ENCODE measurements at regions not wholly inside any gene's neighbourhood (a gene's known extent, or its start where the extent isn't known, plus 50 kb on each side); places are given as distances from the start of the nearest gene placed in this dataset.

DNA sequence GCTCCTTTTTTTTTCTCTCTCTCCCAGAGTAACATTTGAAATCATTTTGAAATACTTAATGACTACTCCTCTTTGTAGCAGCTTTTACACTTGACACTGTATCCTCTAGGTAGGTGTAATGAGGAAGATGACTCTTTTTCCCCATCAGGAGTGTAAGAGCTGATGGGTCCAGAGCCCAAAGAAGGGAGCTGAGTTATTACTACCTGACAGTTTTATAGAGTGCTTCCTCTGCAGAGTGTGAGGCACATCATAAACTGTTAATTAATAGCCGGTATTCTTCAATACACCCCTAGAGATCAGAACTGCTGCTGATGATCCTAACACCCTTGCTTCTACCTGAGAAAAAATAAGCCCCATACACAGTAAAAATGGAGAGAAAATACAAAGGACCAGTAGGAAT is 279.8 kb upstream of the SEMA3A start:
- Mint-ChIP-seq H3K9me3 (ENCODE audit: unreplicated experiment) (no peaks in the 10 kb centered on the region), H3K4me1 (ENCODE audit: unreplicated experiment) (no peaks in the 10 kb centered on the region), H3K4me3 (ENCODE audit: unreplicated experiment) (no peak overlapping the region), H3K27me3 (ENCODE audit: unreplicated experiment) (no peaks in the 10 kb centered on the region), H3K27ac (ENCODE audit: unreplicated experiment) (no peak overlapping the region), H3K36me3 (ENCODE audit: unreplicated experiment) (no peaks in the 10 kb centered on the region)
- no peak for DNase-seq (ENCODE audit: extremely low spot score, unreplicated experiment)
- TF ChIP-seq, protein P1, sequence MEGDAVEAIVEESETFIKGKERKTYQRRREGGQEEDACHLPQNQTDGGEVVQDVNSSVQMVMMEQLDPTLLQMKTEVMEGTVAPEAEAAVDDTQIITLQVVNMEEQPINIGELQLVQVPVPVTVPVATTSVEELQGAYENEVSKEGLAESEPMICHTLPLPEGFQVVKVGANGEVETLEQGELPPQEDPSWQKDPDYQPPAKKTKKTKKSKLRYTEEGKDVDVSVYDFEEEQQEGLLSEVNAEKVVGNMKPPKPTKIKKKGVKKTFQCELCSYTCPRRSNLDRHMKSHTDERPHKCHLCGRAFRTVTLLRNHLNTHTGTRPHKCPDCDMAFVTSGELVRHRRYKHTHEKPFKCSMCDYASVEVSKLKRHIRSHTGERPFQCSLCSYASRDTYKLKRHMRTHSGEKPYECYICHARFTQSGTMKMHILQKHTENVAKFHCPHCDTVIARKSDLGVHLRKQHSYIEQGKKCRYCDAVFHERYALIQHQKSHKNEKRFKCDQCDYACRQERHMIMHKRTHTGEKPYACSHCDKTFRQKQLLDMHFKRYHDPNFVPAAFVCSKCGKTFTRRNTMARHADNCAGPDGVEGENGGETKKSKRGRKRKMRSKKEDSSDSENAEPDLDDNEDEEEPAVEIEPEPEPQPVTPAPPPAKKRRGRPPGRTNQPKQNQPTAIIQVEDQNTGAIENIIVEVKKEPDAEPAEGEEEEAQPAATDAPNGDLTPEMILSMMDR (IDR thresholded peaks at IDR 0.05), result no peak

- H3K27ac Mint-ChIP-seq (ENCODE audit: unreplicated experiment), result no peak overlapping the region
- peaks cover 1% of the 10 kb centered on the region for H3K4me1 Mint-ChIP-seq (ENCODE audit: unreplicated experiment)
- H3K4me3 Mint-ChIP-seq (ENCODE audit: unreplicated experiment), result no peak overlapping the region
- H3K9me3 Mint-ChIP-seq (ENCODE audit: unreplicated experiment), result no peaks in the 10 kb centered on the region
- TF ChIP-seq, protein P1 (IDR thresholded peaks at IDR 0.05), result no peak
- no peaks in the 10 kb centered on the region for H3K36me3 Mint-ChIP-seq (ENCODE audit: unreplicated experiment)
- H3K27me3 Mint-ChIP-seq (ENCODE audit: unreplicated experiment), result no peaks in the 10 kb centered on the region
- no peak for DNase-seq (ENCODE audit: extremely low spot score, unreplicated experiment)
Observed at GRCh38 chr7:84471576-84471975, 277.0 kb upstream of the SEMA3A start.

DNA sequence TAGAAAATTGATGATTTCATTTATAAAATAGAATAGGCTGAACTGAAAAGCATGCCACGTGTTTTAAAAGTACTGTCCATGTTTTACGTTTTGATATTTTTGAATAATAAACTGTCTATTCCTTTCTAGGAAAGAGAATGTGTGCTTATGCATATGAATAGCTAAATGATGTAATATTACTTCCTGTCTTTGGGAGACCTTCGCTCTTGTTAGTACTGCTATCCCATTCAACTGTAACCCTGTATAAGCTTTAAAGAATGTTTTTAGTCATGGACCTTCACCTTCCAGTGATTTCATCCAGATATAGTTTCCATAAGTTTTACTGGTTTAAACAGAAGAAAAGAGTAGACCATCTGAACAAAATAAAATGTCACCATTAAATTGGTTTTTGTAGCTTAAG is 274.4 kb upstream of the SEMA3A start:
- DNase-seq (ENCODE audit: extremely low spot score, unreplicated experiment), result no peak
- peaks cover 1% of the 10 kb centered on the region for H3K4me1 Mint-ChIP-seq (ENCODE audit: unreplicated experiment)
- no peak overlapping the region for H3K27ac Mint-ChIP-seq (ENCODE audit: unreplicated experiment)
- TF ChIP-seq, protein P1 (IDR thresholded peaks at IDR 0.05), result no peak
- no peaks in the 10 kb centered on the region for H3K36me3 Mint-ChIP-seq (ENCODE audit: unreplicated experiment)
- no peaks in the 10 kb centered on the region for H3K27me3 Mint-ChIP-seq (ENCODE audit: unreplicated experiment)
- H3K9me3 Mint-ChIP-seq (ENCODE audit: unreplicated experiment), result no peaks in the 10 kb centered on the region
- no peak overlapping the region for H3K4me3 Mint-ChIP-seq (ENCODE audit: unreplicated experiment)

GRCh38 chr7:84462259-84462658 is 267.7 kb upstream of the SEMA3A start:
- H3K4me3 Mint-ChIP-seq (ENCODE audit: unreplicated experiment), result no peak overlapping the region
- no peaks in the 10 kb centered on the region for H3K27me3 Mint-ChIP-seq (ENCODE audit: unreplicated experiment)
- DNase-seq (ENCODE audit: extremely low spot score, unreplicated experiment), result no peak
- no peaks in the 10 kb centered on the region for H3K9me3 Mint-ChIP-seq (ENCODE audit: unreplicated experiment)
- H3K36me3 Mint-ChIP-seq (ENCODE audit: unreplicated experiment), result no peaks in the 10 kb centered on the region
- TF ChIP-seq, protein P1 (IDR thresholded peaks at IDR 0.05), result no peak
- no peak overlapping the region for H3K27ac Mint-ChIP-seq (ENCODE audit: unreplicated experiment)
- H3K4me1 Mint-ChIP-seq (ENCODE audit: unreplicated experiment), result no peaks in the 10 kb centered on the region

DNA sequence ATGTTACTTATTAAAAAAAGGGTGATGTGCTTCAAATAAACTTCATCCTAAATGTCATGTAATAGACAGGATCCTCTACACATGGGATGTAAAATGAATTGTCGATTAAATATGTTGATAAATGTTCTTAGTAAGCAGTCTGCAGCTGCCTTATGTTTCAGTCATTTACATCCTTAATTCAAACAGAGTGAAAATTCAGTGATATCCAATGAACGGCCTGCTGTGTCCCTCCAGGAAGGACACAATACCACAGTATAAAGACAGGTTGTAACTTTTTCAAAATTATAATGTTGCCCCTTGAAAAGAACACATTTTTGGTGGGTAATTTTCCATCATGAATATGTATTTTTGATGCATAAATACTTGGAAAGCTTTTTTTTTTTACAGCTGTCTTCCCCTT is 266.5 kb upstream of the SEMA3A start:
- no peak for DNase-seq (ENCODE audit: extremely low spot score, unreplicated experiment)
- peaks cover under 1% of the 10 kb centered on the region for H3K4me1 Mint-ChIP-seq (ENCODE audit: unreplicated experiment)
- TF ChIP-seq, protein P1 (IDR thresholded peaks at IDR 0.05), result no peak
- H3K27me3 Mint-ChIP-seq (ENCODE audit: unreplicated experiment), result no peaks in the 10 kb centered on the region
- no peak overlapping the region for H3K4me3 Mint-ChIP-seq (ENCODE audit: unreplicated experiment)
- no peaks in the 10 kb centered on the region for H3K36me3 Mint-ChIP-seq (ENCODE audit: unreplicated experiment)
- no peak overlapping the region for H3K27ac Mint-ChIP-seq (ENCODE audit: unreplicated experiment)
- no peaks in the 10 kb centered on the region for H3K9me3 Mint-ChIP-seq (ENCODE audit: unreplicated experiment)

Data from osteocyte (in vitro differentiated cells).